HG02840 (cell line): ENCODE measurements at regions not wholly inside any gene's neighbourhood (a gene's known extent, or its start where the extent isn't known, plus 50 kb on each side); places are given as distances from the start of the nearest gene placed in this dataset.
"Not testable (repeated sequence)": the region's sequence is repeated elsewhere in the genome, so short reads cannot be mapped to it uniquely, and the experiment has no call there.

Experiments
- ATAC-seq: cut with Tn5 transposase; IDR thresholded peaks from one replicate; pipeline ENCODE4 v1.9.1; 2021; ENCODE audit warnings: mild to moderate bottlenecking, moderate library complexity, moderate number of reproducible peaks; ENCODE audit not compliant: unreplicated experiment, low FRiP score

DNA sequence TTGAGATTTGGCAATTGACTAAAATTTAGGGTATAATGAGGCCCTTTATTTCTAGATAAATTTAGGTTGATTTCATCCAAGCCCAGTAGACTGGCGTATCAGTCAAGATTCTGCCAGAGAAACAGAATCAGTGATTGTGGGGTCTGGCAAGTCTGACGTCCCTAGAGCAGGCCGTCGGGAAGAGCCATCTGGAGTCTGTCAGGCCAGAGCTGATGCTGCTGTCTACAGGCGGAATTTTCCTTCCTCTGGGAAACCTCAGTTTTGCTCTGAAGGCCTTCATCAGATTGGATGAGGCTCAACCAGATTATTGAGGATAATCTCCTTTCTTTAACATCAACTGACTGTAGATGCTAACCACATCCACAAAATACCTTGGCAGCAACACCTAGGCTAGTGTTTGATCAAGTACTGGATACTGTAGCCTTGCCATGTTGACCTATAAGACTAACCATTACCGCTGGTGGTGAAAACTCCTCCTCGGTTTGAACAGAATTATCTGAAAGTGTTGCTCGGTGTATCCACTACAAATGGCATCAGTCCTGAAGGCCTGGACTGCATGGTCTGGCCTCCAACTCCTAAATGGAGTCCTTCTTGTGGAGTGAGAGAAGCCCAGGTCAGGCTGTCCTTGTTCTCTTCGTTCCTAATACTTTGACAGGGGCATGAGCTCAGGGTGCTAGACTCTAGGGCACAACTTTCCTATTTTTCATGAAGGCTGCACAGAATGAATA lies 83.2 kb upstream of the ANKH start:
- no peak for ATAC-seq

DNA sequence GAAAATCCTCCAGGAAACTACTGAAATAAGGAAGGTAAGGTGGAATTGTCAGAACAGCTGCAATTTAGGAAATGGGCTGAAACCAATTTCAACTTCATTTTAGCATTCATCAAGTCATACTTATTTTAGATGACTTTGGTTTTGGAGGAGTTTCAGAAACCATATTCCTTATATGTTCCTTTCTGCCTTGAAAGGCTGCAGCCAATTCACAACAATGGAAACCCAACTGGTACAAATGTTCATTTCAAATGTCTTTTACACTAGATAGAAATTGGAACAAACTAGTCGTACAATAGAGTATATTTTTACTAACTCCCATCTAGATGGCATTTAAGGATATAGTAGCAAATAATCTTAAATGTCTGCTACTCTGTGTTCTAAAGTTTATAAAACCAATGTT lies 82.6 kb upstream of the ANKH start:
- ATAC-seq = no peak

DNA sequence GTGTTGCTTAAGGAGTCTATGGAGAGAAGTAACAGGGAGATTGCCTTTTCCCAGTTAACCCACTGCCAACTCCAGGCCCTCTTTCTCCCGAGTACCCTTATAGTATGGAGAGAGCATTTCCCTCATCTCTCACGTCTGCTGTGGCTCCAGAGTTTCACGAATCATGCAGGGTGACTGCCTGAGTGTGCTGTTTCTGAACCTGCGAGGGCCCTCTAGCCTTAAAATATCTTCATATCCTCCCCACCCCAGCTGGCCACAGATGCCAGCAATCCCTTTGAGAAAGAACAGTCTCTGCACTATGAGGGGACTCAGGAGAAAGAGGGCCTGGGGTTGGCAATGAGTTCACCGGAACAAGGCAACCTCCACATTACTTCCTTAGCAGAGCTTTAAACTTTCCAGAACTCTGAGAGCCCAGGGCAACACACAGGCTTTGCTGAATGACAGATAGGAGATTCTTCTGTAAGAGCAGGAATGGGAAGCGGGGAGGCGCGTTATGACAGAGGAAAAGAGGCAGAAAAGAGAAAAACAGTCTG lies 81.6 kb upstream of the ANKH start:
- no peak for ATAC-seq

DNA sequence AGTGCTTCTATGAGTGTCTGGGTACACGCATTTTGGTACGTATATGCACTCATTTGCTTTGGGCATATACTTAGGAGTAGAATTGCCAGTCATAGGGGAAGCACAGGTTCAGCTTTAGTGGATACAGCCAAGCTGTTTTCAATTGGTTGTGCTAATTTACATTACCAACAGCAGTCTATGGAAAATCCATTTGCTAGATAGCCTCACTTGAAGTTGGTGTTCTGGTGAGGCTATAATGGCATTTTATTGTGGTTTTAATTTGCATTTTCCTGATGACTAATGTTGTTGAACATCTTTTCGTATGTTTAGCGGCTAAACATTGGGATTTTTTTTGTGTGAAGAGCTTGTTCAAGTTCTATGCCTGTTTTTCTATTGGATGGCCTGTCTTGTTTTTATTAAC lies 76.8 kb upstream of the ANKH start:
- ATAC-seq = no peak

DNA sequence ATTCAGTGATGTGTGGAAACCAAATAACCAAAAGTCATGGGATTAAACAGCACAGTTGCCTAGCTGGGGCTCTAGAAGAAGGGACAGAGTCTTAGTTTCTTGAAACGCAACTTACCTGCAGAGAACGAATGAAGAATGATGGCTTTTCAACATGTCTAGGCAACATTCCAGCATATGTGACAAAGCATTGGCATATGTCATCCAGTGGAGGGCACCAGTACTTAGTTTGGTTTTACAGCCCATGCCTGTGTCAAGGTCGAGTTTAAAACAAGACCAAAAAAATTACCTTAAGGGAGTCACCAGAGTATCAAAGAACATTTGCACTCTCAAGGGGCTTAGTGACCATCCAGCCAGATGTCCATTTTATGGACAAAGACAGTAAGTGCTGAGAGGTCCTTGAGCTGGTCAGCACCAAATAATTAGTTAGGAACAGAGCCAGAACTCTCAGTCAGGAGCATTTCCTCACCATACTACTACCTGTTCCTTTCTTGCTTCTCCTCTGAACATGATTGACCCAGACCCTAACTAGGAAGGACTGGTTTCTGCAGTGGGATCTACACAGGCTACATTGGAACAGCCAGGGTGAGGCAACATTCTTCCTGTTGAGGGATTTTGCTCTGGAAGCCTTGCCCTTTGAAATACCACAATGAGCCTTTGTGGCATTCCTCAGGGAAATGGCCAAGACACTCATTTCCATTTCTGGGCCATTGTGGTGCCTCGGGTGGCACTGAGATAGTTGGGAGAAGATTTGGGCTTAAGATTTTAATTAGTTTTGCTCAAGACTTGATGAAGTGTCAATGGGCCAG lies 75.4 kb upstream of the ANKH start:
- no peak for ATAC-seq

DNA sequence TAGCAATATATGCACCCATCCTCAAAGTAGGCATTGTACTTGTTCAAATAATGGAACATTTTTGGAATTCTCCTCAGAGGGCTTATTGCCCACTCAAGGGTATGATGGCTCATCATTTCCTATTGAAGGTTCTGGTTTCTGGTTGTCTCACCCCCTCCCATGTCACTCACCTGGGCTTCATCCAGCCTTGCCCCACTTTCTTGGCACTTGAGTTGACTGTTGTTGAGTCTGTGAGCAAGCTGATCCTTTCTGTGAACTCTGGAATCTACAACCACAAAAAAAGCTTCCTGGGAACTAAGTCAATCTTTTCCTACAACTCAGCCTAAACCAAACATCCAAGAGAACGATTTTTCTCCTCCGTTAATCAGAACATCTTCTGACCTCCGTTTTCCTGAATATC lies 73.9 kb upstream of the ANKH start:
- no peak for ATAC-seq

DNA sequence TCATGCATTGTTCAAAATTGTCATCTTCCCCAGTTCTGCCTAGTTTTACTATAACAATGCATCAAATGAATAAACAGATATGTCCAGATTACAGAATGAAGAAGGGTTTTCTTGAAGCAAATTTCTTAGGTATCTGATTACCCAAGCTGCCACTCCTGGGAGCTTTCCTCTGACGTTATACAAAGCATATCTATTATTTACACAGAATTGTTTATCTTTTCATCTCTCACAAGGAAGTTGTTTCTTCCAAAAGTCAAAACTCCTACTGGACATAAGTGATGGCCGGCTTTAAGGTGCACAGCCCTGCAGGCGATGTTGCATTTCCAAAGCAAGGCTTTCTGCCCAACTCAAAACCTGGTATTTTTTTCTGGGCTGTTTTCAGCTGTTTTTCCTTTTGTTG lies 73.4 kb upstream of the ANKH start:
- ATAC-seq = no peak

DNA sequence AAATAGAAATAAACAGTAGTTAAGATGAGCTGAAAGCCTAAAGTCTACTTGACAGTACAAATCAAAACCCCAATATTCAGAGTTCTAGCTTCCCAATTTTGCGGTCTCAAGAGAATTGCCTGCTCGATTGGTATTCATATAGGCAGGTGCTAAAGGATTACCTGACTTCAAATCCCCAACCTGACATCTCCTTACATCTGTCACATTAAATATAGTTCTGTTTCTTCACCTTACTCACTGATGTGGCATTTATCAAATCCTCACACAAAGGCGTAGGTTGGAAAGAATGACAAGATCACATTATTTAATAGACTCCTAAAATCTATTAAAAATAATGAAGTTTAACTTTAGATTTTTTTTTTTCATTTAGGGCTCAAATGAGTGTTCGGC lies 72.8 kb upstream of the ANKH start:
- no peak for ATAC-seq

DNA sequence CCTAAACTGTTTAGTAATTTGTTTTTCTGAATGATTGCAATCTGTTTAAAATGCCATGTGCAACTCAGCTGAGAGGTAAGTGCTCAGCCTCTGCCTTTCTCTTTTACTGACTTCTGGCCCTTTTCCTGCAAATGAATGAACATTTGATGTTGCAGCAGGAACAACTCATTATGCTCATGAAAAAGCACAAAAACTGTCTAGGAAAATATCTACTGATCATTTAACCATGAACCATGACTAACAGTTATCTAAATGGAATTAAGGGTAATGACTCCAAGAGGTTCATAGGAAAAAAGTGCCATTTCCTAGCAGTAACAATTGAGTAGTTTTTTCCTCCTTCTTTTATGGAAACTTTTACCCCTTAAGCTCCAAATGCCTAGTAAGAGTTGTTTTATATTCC lies 70.6 kb upstream of the ANKH start:
- no peak for ATAC-seq

DNA sequence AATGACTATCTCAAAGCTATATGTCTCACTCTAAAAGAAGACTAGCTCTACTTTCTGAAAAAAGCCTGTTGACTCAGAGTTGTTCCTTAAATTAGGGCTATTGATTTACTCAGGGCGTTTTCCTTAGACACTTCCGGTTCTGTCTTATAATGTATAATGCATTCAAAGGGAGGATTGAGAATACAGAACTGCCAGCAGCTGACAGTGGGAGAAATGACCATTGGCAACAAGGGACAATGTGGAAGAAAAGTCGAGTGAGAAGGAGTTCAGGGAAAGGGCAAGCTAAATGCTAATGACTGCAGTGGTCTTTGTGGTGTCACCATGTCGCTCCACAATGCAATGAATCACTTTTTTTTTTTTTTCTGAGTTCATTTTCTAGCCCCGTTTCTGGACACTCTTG lies 65.7 kb upstream of the ANKH start:
- ATAC-seq = no peak

DNA sequence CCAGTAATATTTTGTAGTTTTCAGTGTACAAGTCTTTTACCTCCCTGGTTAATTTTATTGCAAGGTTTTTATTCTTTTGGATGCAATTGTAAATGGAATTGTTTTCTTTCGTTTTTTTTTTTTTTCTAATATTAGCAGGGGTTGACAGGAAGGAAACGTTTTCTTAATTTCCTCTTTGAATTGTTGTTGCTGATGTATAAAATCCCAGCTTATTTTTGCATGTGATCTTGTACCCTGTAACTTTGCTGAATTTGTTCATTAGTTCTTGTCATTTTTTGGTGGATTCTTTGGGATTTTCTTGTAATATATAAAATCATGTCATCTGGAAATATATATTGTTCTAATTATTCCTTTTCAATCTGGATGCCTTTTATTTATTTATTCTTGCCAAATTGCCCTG lies 65.0 kb upstream of the ANKH start:
- no peak for ATAC-seq

DNA sequence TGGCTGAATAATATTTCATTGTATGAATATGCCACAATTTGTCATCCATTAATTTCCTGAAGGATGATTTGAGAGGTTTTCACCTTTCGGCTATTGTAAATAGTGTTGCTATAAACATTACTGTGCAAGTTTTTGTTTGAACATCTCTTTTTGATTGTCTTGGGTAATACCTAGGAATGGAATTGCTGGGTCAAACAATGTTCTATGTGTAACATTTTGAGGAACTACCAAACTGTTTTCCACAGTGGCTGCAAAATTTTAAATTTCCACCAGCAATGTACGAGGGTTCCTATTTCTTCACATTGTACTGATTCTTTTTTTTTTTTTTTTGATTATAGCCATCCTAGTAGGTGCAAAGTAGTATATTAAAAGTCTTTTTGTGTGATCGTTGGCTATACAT lies 63.8 kb upstream of the ANKH start:
- no peak for ATAC-seq

DNA sequence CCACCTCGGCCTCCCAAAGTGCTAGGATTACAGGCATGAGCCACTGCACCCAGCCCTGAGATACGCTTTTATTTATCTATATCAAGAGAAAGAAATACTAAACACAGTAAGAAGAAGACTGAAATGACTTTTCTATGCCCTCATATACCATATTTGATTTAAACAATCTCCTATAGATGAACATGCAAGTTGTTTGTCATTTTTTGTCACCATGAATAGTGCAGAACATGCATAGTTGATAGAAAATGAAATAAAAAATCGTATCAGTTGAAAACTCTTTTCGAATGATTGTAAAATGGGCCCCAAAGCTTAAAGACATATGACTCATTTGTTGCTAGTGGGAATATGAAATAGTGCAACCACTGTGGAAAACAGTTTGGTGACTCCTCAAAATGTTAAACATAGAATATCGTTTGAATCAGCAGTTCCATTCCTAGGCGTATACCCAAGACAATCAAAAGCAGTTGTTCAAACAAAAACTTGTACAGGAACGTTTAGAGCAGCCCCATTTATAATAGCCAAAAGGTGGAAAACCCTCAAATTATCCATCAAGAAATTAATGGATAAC lies 61.4 kb upstream of the ANKH start:
- ATAC-seq = no peak

DNA sequence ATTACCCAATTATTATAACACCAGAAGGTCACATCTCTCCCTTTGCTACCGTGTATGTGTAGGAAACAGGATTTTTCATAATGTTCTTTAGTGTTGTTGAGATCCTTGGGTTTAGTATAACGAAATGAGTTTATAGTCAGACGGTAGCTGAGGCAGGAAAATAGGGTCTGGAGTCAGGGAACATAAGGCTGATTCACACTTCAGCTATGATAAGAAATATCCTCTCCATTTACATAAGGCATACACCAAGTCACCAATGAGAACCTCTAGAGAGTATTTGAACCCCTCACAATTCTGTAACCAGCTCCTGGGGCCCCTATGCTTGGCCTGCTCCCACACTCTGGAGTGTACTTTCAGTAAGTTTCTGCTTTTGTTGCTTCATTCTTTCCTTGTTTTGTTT lies 58.9 kb upstream of the ANKH start:
- ATAC-seq = no peak

DNA sequence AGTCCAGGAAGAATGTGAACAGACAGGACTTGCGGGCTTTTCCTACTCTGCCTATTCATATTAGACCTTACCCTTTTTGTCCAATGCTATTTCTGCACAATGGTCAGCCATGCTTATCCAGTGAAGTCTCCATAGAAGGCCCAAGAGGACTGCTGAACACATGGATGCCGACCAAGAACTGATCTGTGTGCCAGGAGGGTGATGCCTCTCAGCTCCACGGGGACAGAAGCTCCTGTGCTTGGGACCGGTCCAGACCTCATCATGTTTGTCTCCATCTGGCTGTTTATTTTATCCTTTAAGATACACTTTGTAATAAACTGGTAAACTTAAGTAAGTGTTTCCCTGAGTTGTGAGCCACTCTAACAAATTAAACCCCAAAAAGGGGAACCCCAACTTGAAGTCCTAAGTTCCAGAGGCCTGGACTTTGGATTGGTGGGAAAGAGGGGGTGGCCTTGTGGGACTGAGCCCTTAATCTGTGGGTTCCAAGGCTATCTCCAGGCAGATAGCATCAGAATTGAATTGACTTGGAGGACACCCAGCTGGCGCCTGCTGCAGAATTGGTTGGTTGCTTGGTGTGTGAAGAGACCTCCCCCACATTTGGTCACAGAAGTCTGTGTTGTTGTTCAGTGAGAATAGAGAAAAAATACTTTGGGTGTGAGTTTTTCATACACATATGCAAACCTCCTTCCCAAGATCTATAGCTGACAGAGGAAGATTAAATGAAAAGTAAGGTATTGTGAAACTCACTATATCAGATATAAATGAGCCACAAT lies 57.9 kb upstream of the ANKH start:
- ATAC-seq = no peak

DNA sequence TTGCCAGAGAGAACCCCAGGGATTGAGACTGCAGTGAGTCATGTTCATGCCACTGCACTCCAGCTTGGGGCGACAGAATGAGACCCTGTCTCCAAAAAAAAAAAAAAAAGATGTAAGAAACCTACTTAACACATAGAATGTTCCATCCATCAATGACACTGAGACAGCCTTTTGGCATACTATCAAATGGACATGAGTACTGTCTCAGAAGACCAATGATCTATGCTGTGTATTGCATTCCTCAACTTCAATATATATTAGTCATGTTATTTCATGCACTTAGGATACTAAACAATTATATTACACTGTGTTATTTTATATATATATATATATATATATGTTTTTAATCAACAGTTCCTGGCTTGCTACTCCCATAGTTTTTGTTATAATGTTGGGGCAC lies 57.1 kb upstream of the ANKH start:
- ATAC-seq = no peak

DNA sequence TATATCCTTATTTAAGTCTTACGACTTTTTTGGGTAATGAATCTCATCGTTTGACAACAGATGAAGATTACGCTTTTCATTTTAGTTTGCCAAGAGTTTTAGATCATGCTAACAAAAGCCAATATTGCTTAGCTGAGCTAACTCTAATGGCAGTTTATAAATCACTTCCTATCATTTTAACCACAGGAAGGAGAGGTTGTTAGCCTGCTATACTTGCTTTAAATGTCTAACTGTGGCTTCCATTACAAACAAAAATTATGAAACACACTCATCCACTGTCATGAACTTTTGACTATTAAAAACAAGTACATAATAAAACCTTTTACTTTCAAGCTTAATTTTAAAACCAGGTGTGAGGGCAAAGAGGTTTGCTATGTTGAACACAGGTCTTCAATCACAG lies 53.7 kb upstream of the ANKH start:
- ATAC-seq = no peak

DNA sequence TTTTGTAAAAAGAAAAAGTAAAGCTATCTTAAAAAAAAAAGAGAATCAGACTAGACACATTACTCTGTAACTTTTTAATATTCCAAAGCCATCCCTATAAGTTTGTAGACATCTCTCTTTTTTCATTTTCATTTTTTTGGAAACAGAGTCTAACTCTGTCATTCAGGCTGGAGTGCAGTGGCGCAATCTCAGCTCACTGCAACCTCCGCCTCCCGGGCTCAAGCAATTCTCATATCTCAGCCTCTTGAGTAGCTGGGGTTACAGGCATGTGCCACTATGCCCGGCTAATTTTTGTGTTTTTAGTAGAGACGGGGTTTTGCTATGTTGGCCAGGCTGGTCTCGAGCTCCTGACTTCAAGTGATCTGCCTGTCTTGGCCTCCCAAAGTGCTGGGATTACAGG lies 51.4 kb upstream of the ANKH start:
- ATAC-seq = not testable (repeated sequence)

DNA sequence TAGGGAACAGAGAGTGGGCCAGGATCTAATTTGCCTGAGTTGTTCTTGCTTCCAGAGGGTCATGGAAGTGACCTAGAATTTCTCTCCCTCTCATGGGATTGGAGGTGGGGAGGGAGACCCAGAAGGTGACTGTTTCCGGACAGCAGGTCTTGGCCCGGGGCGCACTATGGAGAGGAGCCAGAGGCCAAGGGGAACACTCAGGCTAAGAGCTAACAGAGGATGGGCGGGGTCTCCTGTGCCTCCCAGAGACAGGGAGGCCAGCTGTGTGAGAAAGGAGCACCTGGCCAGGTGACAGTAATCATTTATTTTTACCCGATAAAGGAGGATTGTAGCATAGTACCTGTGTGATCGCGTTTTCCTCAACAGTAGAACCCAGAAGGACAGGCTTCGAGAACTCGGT lies 50.9 kb upstream of the ANKH start:
- ATAC-seq = no peak
